Astrocyte of the spinal cord (primary cell): ENCODE measurements at regions not wholly inside any gene's neighbourhood (a gene's known extent, or its start where the extent isn't known, plus 50 kb on each side); places are given as distances from the start of the nearest gene placed in this dataset.

Experiments
- DNase-seq: peaks from one replicate; pipeline ENCODE4 v3.0.0; 2011; ENCODE audit warnings: low read depth, low spot score
- H3K4me3 ChIP-seq: 2 replicates; pipeline ENCODE4 v1.5.1; 2011; ENCODE audit warnings: low read depth, mild to moderate bottlenecking, low read length, moderate library complexity
- CTCF ChIP-seq: IDR thresholded peaks from 2 replicates; pipeline ENCODE4 v1.5.1; 2012; ENCODE audit warnings: low read depth, mild to moderate bottlenecking, low read length, inconsistent platforms
- in situ Hi-C: cut with HindIII; loops from 2 replicates; pipeline ENCODE4 v1.10.0; 2017; ENCODE audit warnings: low sequenced_read_pairs

GRCh38 chr2:181371782-181372645, 85.2 kb upstream of the ITGA4 start:
- peak; percentile 40 for DNase-seq
- in situ Hi-C loops, result no loop called here
- no peak overlapping the region for H3K4me3 ChIP-seq
- TF ChIP-seq CTCF, result no peak

GRCh38 chr2:181372646-181373040, 84.5 kb upstream of the ITGA4 start:
- in situ Hi-C loops, result no loop called here
- no peak for DNase-seq
- no peak for TF ChIP-seq CTCF
- no peak overlapping the region for H3K4me3 ChIP-seq

DNA sequence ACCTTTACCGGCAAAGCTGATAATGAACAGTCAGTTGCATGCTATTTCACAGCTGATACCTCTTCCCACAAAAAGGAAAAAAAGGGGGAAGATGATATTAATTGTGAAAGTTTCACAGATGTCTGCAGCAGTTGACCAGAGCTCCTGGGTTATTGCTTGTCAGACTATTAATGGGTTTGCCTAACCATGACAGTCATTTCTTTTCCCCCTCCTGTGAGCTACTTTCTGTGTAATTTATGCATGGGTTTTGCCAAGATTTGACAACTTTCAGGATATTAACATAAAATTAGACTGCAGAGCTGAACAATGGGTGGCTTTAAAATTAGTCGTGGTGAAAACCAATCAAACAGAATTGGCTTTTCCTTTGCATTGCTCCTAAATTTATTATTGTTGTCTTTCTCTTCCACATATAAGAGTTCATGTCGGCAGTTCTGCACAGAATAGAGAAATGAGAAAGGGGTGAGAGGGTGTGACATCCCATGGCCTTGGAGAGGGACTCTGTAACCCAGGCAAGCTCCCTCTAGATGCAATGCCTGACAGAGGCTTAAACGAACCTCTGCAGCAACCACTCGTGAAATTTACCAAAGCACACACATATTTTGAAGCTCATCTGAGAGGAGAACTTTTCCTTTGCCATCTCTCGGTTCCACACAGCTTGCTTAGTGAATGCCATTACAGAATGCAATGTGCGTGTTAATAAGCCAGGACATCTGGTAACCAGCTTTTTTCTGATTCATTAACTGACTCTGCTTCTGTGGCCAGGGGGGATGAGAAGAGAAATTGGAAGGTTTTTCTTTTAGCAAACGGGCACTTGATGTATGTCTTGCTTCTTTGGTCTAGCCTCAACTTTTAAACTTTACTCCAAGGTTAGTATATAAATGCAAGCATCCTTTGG, 82.2 kb upstream of the ITGA4 start:
- no peak for TF ChIP-seq CTCF

DNA sequence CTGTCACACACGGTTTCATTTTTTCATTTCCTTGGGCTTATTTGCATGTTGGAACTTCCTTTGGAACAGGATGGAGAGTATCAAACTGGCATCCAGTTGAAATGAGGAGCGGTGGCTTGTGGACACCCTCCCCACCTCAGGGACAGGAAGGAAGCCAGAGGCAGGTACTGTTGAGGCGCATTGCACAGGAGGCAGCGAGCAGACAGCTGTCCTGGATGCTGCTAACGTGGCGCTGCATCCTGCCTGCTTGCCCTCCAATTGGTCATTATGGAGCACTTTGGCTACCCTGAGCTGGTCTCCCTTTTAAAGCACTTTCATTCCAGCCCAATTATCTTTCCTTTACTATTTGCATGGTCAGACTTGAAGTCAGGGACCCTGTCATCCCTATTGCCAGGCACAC, 80.7 kb upstream of the ITGA4 start:
- H3K4me3 ChIP-seq, result no peak overlapping the region
- no peak for DNase-seq
- TF ChIP-seq CTCF, result no peak
- in situ Hi-C loops, result no loop called here

More for the DNA sequence above, 82.2 kb upstream of the ITGA4 start:
- DNase-seq, result no peak
- H3K4me3 ChIP-seq, result no peak overlapping the region
- in situ Hi-C loops, result no loop called here

DNA sequence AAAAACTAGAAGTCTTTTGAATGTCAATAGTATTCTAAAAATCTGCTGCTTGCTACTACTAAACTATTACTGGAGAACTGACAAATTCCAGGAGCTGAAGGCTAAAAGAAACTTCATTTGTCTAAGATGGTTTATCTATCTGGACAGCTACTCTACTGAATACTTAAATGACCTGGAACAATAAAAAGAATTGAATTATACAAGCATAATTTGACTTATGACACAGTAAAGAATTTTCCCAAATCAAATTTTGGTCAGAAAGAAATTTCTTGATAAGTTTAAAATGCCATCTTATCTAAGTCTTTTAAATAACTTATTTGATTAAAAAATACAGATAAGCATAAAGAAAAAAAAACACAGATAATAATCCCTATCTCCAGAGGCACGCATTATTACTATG, 80.2 kb upstream of the ITGA4 start:
- no peak overlapping the region for H3K4me3 ChIP-seq
- in situ Hi-C loops, result no loop called here
- TF ChIP-seq CTCF, result no peak
- no peak for DNase-seq

- in situ Hi-C loops, result no loop called here
- no peak for DNase-seq
- TF ChIP-seq CTCF, result no peak
- H3K4me3 ChIP-seq, result no peak overlapping the region
These were observed 78.7 kb upstream of the ITGA4 start for GRCh38 chr2:181378491-181378890.
